ENCODE measurements at regions not wholly inside any gene's neighbourhood (a gene's known extent, or its start where the extent isn't known, plus 50 kb on each side); places are given as distances from the start of the nearest gene placed in this dataset.

DNA sequence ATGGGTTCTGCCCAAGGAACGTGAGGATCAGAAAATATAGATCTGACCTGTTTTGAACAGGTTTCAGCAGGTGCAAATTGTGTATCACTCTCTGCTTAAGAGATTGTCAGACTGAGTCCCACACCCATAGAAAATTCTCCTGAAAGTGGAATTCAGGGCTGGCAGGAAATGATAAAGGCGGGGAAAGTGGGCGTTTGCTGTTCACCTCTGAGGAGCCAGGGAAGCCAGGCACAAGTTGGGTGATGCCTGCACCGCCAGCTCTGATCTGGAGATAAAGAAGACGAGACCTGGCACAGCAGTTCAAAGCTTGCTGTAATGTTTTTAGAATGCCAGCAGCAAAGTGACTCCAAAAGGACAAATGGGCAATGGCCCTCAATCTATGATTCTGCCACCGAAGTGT, 356.5 kb upstream of the SOX5 start:
- TF ChIP-seq, protein P1, sequence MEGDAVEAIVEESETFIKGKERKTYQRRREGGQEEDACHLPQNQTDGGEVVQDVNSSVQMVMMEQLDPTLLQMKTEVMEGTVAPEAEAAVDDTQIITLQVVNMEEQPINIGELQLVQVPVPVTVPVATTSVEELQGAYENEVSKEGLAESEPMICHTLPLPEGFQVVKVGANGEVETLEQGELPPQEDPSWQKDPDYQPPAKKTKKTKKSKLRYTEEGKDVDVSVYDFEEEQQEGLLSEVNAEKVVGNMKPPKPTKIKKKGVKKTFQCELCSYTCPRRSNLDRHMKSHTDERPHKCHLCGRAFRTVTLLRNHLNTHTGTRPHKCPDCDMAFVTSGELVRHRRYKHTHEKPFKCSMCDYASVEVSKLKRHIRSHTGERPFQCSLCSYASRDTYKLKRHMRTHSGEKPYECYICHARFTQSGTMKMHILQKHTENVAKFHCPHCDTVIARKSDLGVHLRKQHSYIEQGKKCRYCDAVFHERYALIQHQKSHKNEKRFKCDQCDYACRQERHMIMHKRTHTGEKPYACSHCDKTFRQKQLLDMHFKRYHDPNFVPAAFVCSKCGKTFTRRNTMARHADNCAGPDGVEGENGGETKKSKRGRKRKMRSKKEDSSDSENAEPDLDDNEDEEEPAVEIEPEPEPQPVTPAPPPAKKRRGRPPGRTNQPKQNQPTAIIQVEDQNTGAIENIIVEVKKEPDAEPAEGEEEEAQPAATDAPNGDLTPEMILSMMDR (IDR thresholded peaks at IDR 0.05; ENCODE audit: low read depth, low read length), result no peak
- H3K4me3 ChIP-seq (ENCODE audit: low read depth, low read length), result no peak overlapping the region

DNA sequence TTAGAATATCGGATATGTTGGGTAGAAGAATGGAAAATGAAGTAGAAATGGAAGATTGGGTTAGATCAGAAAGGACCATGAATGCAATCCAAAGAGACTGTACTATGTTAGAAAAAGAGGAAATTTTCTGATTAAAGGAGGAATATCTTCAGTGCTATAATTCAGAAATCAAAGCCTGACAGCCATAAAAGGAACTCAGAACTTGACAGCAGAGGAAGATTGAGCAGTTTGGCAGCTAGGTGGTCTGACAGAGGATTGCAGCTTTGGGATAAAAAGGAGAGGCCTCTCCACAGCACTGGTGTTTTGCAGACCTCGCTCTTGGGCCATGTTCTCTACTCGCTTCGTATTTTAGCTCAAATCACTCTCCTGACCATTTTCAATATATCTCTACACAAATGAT, 354.8 kb upstream of the SOX5 start:
- no peak overlapping the region for H3K4me3 ChIP-seq (ENCODE audit: low read depth, low read length)
- TF ChIP-seq, protein P1 (IDR thresholded peaks at IDR 0.05; ENCODE audit: low read depth, low read length), result no peak

DNA sequence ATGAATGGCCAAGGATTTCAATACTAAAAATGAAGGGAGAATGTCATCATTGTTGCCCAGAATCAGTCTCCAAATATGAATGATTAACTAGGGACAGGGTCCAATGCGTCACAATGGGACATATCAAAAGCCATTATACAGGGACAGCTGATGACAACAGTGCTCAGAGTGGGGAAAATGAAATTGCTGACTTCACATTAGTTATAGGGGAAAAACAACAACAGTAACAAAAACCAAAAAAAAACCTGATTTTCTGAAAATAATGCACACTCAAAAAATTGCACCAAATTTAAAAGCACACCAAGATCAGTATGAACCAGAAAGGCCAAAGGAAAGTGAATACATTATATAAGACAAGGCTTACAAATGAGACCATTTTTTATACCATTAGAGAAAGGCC, 353.2 kb upstream of the SOX5 start:
- no peak overlapping the region for H3K4me3 ChIP-seq (ENCODE audit: low read depth, low read length)
- TF ChIP-seq, protein P1 (IDR thresholded peaks at IDR 0.05; ENCODE audit: low read depth, low read length), result no peak

DNA sequence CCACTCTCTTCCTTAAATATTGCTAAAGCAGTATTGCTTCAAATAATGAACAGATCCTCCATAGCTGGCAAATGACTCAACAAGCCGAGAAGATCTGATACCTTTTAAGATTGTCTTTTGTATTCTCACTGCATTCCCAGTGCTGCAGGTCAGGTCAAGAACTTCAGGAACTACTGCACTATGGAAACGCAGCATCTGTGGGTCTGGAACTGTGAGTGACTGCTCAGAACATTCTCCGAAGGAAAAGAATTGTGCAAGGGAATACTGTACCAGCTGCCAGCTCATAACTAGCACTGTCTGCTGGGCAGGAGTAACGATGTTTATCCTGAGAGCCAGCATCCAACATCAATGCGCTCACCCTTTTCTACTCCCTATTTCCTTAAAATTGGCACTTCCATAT, 348.0 kb upstream of the SOX5 start:
- TF ChIP-seq, protein P1 (IDR thresholded peaks at IDR 0.05; ENCODE audit: low read depth, low read length), result no peak
- H3K4me3 ChIP-seq (ENCODE audit: low read depth, low read length), result no peak overlapping the region

DNA sequence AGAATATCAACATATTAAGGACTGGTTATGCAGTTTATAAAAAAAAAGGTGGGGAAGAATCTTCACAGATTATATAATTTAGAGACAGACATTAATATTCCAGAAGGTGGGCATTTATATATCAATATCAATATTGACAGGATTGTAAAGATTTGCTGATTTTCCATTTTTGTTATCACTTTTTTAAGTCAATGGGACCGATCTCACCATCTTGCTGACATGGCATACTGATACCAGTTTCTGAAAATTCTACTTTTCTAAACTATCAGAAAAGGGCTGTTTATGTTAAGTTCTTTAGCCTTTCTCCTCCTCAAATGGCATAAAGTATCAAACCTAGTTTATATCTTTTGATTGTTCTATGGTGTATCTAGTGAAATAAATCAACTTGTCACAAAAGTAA, 344.1 kb upstream of the SOX5 start:
- H3K4me3 ChIP-seq (ENCODE audit: low read depth, low read length), result no peak overlapping the region
- TF ChIP-seq, protein P1 (IDR thresholded peaks at IDR 0.05; ENCODE audit: low read depth, low read length), result no peak

DNA sequence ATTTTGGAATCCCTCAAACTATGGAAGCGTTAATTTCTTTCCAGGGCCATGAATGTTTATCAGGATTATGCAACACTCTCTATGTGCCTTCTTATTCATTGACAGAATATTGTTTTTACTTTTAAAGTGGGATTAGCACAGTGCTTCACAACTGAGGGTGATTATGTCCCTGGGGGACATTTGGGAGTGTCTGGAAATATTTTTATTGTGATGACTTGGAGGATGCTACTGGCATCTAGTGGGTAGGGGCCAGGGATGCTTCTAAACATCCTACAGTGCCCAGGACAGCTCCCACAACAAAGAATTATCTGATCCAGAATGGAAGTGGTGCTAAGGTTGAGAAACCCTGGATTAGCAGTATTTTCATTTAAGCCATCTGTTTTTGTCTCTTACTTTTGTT, 338.5 kb upstream of the SOX5 start:
- no peak overlapping the region for H3K4me3 ChIP-seq (ENCODE audit: low read depth, low read length)
- TF ChIP-seq, protein P1 (IDR thresholded peaks at IDR 0.05; ENCODE audit: low read depth, low read length), result no peak

DNA sequence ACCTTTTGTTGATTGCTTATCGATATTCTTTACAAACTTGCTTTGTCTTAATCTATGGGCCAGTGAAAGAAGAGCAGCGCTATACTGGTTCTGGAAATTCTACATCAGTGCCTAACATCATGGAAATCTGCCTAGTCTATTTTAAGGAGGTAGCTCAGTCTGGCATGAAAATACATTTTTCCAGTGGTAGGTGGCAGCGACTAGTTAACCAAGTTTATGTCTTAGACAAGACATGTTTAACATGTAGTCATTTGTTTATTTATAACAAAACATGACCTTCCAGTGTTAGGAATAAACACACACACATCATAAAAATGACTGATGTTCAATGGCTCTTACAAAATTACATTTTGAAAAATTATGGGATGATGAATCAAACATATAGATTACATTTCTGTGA, 336.0 kb upstream of the SOX5 start:
- TF ChIP-seq, protein P1 (IDR thresholded peaks at IDR 0.05; ENCODE audit: low read depth, low read length), result no peak
- H3K4me3 ChIP-seq (ENCODE audit: low read depth, low read length), result no peak overlapping the region
